A549 (cell line): ENCODE measurements at regions not wholly inside any gene's neighbourhood (a gene's known extent, or its start where the extent isn't known, plus 50 kb on each side); places are given as distances from the start of the nearest gene placed in this dataset.

ENCODE experiments used
- ATAC-seq, 2 experiments: fragments of 200-7000 bp in 1 of 2; fragments of >200 bp in 1 of 2; cut with Nextera tagmentation in 1 of 2; cut with Tn5 transposase in 1 of 2; 3 replicates each; pipeline versions ENCODE4 v1.8.0 to v1.9.1; 2018 to 2020; ENCODE audit warnings: mild to moderate bottlenecking in 1 of 2, moderate library complexity in 1 of 2
- CTCF ChIA-PET: fragments of 300-600 bp; sonication (Branson Sonifier 250); formaldehyde crosslinking; extraction: SDS; loops from one replicate; lab custom pipeline; 2021; ENCODE audit warnings: antibody characterized with exemption, inconsistent platforms; lab: Yijun Ruan, JAX
- POLR2A ChIA-PET: fragments of 350-600 bp; formaldehyde crosslinking; extraction: SDS; loops from one replicate; lab custom pipeline; 2021; ENCODE audit warnings: antibody characterized with exemption, inconsistent platforms; lab: Yijun Ruan, JAX
- DNase-seq, 2 experiments: peaks; one replicate each; pipeline versions ENCODE4 v3.0.0 to v3.0.0-alpha.2; 2011 to 2016; ENCODE audit warnings: low read depth in 1 of 2, low spot score in 1 of 2
- FAIRE-seq: peaks from 2 replicates; lab custom pipeline; 2011; peaks lifted over from hg19 to GRCh38; lab: Jason Lieb, UNC
- H3K27ac ChIP-seq, 2 experiments: fragments of >200 bp; sonication (Bioruptor Twin); formaldehyde crosslinking; 3 replicates each; pipeline ENCODE4 v1.5.1; 2016 to 2017
- H3K4me1 ChIP-seq: fragments of >200 bp; sonication (Bioruptor Twin); formaldehyde crosslinking; 3 replicates; pipeline ENCODE4 v1.6.1; 2016
- H3K4me2 ChIP-seq: fragments of >200 bp; sonication (Bioruptor Twin); formaldehyde crosslinking; 3 replicates; pipeline ENCODE4 v1.6.1; 2016
- H3K4me3 ChIP-seq: fragments of >200 bp; sonication (Bioruptor Twin); formaldehyde crosslinking; 3 replicates; pipeline ENCODE4 v1.5.1; 2016
- H3K9me3 ChIP-seq: fragments of >200 bp; sonication (Bioruptor Twin); formaldehyde crosslinking; 3 replicates; pipeline ENCODE4 v1.6.1; 2016
- ATOH8 ChIP-seq: fragments of 250-450 bp; sonication (Bioruptor Pico); IDR thresholded peaks from 2 replicates; pipeline ENCODE4 v1.5.0; 2020; ENCODE audit warnings: low read depth, mild to moderate bottlenecking, moderate library complexity
- CHD2 ChIP-seq: fragments of 150-350 bp; IDR thresholded peaks from 2 replicates; pipeline ENCODE4 v1.6.1; 2014; ENCODE audit warnings: low read length; ENCODE audit not compliant: partially characterized antibody
- CHD4 ChIP-seq: fragments of 200-600 bp; sonication (generic); IDR thresholded peaks from 2 replicates; pipeline ENCODE4 v1.6.1; 2016; ENCODE audit warnings: antibody characterized with exemption, mild to moderate bottlenecking, borderline replicate concordance
- CTCF ChIP-seq: fragments of >200 bp; sonication (Bioruptor Twin); formaldehyde crosslinking; IDR thresholded peaks from 3 replicates; pipeline ENCODE4 v1.5.1; 2016
- EHMT2 ChIP-seq: fragments of 200-600 bp; sonication (generic); IDR thresholded peaks from 2 replicates; pipeline ENCODE4 v1.6.1; 2016; ENCODE audit warnings: antibody characterized with exemption, low read depth, mild to moderate bottlenecking, moderate library complexity
- ELK1 ChIP-seq: fragments of 150-350 bp; IDR thresholded peaks from 2 replicates; pipeline ENCODE4 v1.6.1; 2014; ENCODE audit warnings: low read depth, mild to moderate bottlenecking, low read length
- FOXS1 ChIP-seq: fragments of 250-450 bp; sonication (Bioruptor Pico); IDR thresholded peaks from 2 replicates; pipeline ENCODE4 v1.5.0; 2020; ENCODE audit warnings: mild to moderate bottlenecking, moderate library complexity
- HEYL ChIP-seq: fragments of 250-450 bp; sonication (Bioruptor Pico); IDR thresholded peaks from 2 replicates; pipeline ENCODE4 v1.8.0; 2021; ENCODE audit warnings: mild to moderate bottlenecking, moderate library complexity
- HOXA7 ChIP-seq: fragments of 250-450 bp; sonication (Bioruptor Pico); IDR thresholded peaks from 2 replicates; pipeline ENCODE4 v1.5.0; 2020; ENCODE audit warnings: mild to moderate bottlenecking, moderate library complexity
- HOXB13 ChIP-seq: fragments of 250-450 bp; sonication (Bioruptor Pico); IDR thresholded peaks from 2 replicates; pipeline ENCODE4 v1.5.0; 2020; ENCODE audit warnings: low read depth, mild to moderate bottlenecking, moderate library complexity
- KDM1A ChIP-seq: fragments of 200-600 bp; sonication (generic); IDR thresholded peaks from 2 replicates; pipeline ENCODE4 v1.6.1; 2016; ENCODE audit warnings: low read depth, mild to moderate bottlenecking
- MAFK ChIP-seq: fragments of 450-650 bp; IDR thresholded peaks from 2 replicates; pipeline ENCODE4 v1.6.1; 2014; ENCODE audit not compliant: partially characterized antibody
- NPAS2 ChIP-seq: fragments of 250-450 bp; sonication (Bioruptor Pico); IDR thresholded peaks from 2 replicates; pipeline ENCODE4 v1.8.0; 2022; ENCODE audit warnings: mild to moderate bottlenecking, moderate library complexity, borderline replicate concordance
- PBX3 ChIP-seq: IDR thresholded peaks from 2 replicates; pipeline ENCODE4 v1.6.1; 2012
- RARB ChIP-seq: fragments of 250-450 bp; sonication (Bioruptor Pico); IDR thresholded peaks from 2 replicates; pipeline ENCODE4 v1.8.0; 2021; ENCODE audit warnings: mild to moderate bottlenecking, moderate library complexity
- RFX5 ChIP-seq: fragments of 450-650 bp; IDR thresholded peaks from 2 replicates; pipeline ENCODE4 v1.7.1; 2014; ENCODE audit warnings: antibody characterized with exemption, mild to moderate bottlenecking, moderate library complexity
- SREBF2 ChIP-seq: fragments of 450-650 bp; IDR thresholded peaks from 2 replicates; pipeline ENCODE4 v1.6.1; 2014; ENCODE audit warnings: mild to moderate bottlenecking, moderate library complexity
- ZFP36 ChIP-seq: fragments of 450-650 bp; IDR thresholded peaks from 2 replicates; pipeline ENCODE4 v1.6.1; 2014; ENCODE audit warnings: borderline replicate concordance; ENCODE audit not compliant: partially characterized antibody
- ZNF302 ChIP-seq: fragments of 250-450 bp; sonication (Bioruptor Pico); IDR thresholded peaks from 2 replicates; pipeline ENCODE4 v1.9.0; 2021; ENCODE audit warnings: inconsistent platforms, mild to moderate bottlenecking, moderate library complexity
- WGBS: methylation state at CpG from one replicate; pipeline ENCODE4 v1.1.6; 2017; ENCODE audit errors: missing lambda C conversion rate; 5-methylcytosine and 5-hydroxymethylcytosine counted together

- Histone ChIP-seq H3K4me3 (no peak overlapping the region), H3K4me1 (no peaks in the 10 kb centered on the region), H3K9me3 (no peaks in the 10 kb centered on the region)
- ChIA-PET CTCF (no interaction called here), POLR2A (no interaction called here)
- 81% methylated on average over 1 of the region's 1 CpG for WGBS
- TF ChIP-seq KDM1A: no peak
- TF ChIP-seq HOXB13 (CRISPR knock-in tag): no peak
- no peak for TF ChIP-seq ZNF302
- TF ChIP-seq HOXA7 (CRISPR knock-in tag): no peak
- TF ChIP-seq EHMT2: no peak
- no peak for TF ChIP-seq ATOH8 (CRISPR knock-in tag)
- TF ChIP-seq SREBF2: no peak
- TF ChIP-seq FOXS1 (CRISPR knock-in tag): no peak
- no peak for TF ChIP-seq RFX5
- no peak for TF ChIP-seq RARB
- no peak for TF ChIP-seq ZFP36
- TF ChIP-seq, all 56 proteins: peak for 0
- no peak for DNase-seq
- H3K4me2 ChIP-seq: no peak overlapping the region
- H3K27ac ChIP-seq: no peak overlapping the region
- no peak for FAIRE-seq
- no peak for ATAC-seq
These were observed 276.0 kb downstream of the SKIDA1 start for GRCh38 chr10:21249435-21249834.

- DNase-seq (no peak), ATAC-seq (no peak), FAIRE-seq (no peak)
- ChIA-PET POLR2A (no interaction called here), CTCF (no interaction called here)
- Histone ChIP-seq H3K4me1 (no peaks in the 10 kb centered on the region), H3K9me3 (no peaks in the 10 kb centered on the region), H3K27ac (no peak overlapping the region), H3K4me2 (no peak overlapping the region), H3K4me3 (no peak overlapping the region)
- no peak for TF ChIP-seq PBX3
- no peak for TF ChIP-seq HEYL (CRISPR knock-in tag)
- TF ChIP-seq MAFK: peak; percentile 70
- TF ChIP-seq CHD4: no peak
- TF ChIP-seq CTCF: no peak
- TF ChIP-seq CHD2: no peak
- TF ChIP-seq ELK1: no peak
- 85% methylated on average over 1 of the region's 1 CpG for WGBS
These were observed 277.9 kb downstream of the SKIDA1 start for GRCh38 chr10:21247592-21247991.

GRCh38 chr10:21246178-21246577 is 279.3 kb downstream of the SKIDA1 start:
- FAIRE-seq: no peak
- WGBS: 92% methylated on average over 5 of the region's 5 CpGs
- ATAC-seq: no peak
- Histone ChIP-seq H3K4me1 (no peaks in the 10 kb centered on the region), H3K4me3 (no peak overlapping the region), H3K27ac (no peak overlapping the region), H3K9me3 (no peaks in the 10 kb centered on the region), H3K4me2 (no peak overlapping the region)
- POLR2A ChIA-PET: no interaction called here
- TF ChIP-seq NPAS2 (CRISPR knock-in tag): no peak
- no peak for DNase-seq
- CTCF ChIA-PET: interaction anchor here (1.1 to 1.4 kb wide), 2 partner anchors 12 to 23 kb away, joined by 3 to 4 read pairs; no protein-coding TSS in a partner anchor
